GM21619 (cell line): ENCODE measurements at regions not wholly inside any gene's neighbourhood (a gene's known extent, or its start where the extent isn't known, plus 50 kb on each side); places are given as distances from the start of the nearest gene placed in this dataset.

Experiments used
- ATAC-seq: cut with Tn5 transposase; IDR thresholded peaks from one replicate; pipeline ENCODE4 v1.9.1; 2021; ENCODE audit not compliant: unreplicated experiment

- no peak for ATAC-seq
Measured at GRCh38 chr5:5066276-5067186, 73.6 kb upstream of the ADAMTS16 start.

- no peak for ATAC-seq
Measured at GRCh38 chr5:5069851-5070250, 70.3 kb upstream of the ADAMTS16 start.

- no peak for ATAC-seq
Measured at GRCh38 chr5:5071554-5071953, 68.6 kb upstream of the ADAMTS16 start.

- ATAC-seq, result no peak
Measured at GRCh38 chr5:5077236-5077635, 62.9 kb upstream of the ADAMTS16 start.

GRCh38 chr5:5078009-5078897, 61.9 kb upstream of the ADAMTS16 start:
- ATAC-seq, result no peak

GRCh38 chr5:5079876-5080275, 60.3 kb upstream of the ADAMTS16 start:
- no peak for ATAC-seq

- ATAC-seq, result no peak
Measured at GRCh38 chr5:5080790-5081189, 59.3 kb upstream of the ADAMTS16 start.

- no peak for ATAC-seq
Measured at GRCh38 chr5:5085381-5085780, 54.7 kb upstream of the ADAMTS16 start.

GRCh38 chr5:5089895-5090649, 50.1 kb upstream of the ADAMTS16 start:
- no peak for ATAC-seq
